Uterus (tissue), 2 donors: ENCODE measurements at regions not wholly inside any gene's neighbourhood (a gene's known extent, or its start where the extent isn't known, plus 50 kb on each side); places are given as distances from the start of the nearest gene placed in this dataset.

Source experiments
- CTCF ChIP-seq, 4 experiments: fragments of 200-600 bp in 2 of 4; fragments of 450-650 bp in 2 of 4; sonication (generic) in 2 of 4; IDR thresholded peaks; one replicate each; pipeline ENCODE4 v1.5.1; 2016 to 2019; ENCODE audit warnings: antibody characterized with exemption in 4 of 4, mild to moderate bottlenecking in 2 of 4, moderate library complexity in 1 of 4
- POLR2A ChIP-seq, 2 donors: fragments of 450-650 bp; IDR thresholded peaks; one replicate each; pipeline ENCODE4 v1.6.1; 2016; ENCODE audit warnings: antibody characterized with exemption in 2 of 2, mild to moderate bottlenecking in 1 of 2, moderate library complexity in 1 of 2

- TF ChIP-seq CTCF (IDR thresholded peaks at IDR 0.05) (no peak), POLR2A (IDR thresholded peaks at IDR 0.05) (no peak)
Observed at GRCh38 chr6:14622909-14623505, 505.4 kb downstream of the CD83 start.
